HG02981 (cell line): ENCODE measurements at regions not wholly inside any gene's neighbourhood (a gene's known extent, or its start where the extent isn't known, plus 50 kb on each side); places are given as distances from the start of the nearest gene placed in this dataset.

Experiments
- ATAC-seq: cut with Tn5 transposase; IDR thresholded peaks from one replicate; pipeline ENCODE4 v1.9.1; 2021; ENCODE audit warnings: mild to moderate bottlenecking, moderate library complexity; ENCODE audit not compliant: unreplicated experiment

DNA sequence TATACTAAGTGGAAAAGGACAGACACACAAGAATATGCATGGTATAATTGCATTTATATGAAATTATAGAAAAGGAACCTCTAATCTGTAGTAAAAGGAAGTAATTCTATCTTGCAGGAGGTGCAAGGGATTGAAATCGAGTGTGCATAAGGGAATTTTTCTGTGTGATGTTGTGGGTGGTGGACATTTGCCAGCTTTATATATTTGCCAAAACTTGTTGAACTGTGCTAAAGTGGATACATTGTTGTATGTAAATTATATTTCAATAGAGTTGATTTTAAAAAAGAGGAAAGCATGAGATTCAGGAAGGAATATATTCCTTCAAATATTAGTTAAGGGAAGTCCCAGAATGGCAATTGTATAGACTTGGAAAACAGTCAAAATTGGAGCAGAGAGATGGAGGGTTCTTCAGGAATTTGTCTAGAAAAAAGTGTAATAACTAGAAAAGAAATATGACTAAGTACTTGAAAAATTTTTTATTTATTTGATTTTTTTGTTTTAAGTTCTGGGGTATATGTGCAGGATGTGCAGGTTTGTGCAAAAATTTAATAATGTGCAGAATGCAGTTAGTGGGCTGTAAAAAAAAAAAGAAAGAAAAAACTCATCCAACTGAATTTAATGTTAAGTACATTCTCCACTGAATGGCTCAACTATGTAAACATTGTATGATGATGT lies 96.1 kb downstream of the ARL4A start:
- no peak for ATAC-seq

DNA sequence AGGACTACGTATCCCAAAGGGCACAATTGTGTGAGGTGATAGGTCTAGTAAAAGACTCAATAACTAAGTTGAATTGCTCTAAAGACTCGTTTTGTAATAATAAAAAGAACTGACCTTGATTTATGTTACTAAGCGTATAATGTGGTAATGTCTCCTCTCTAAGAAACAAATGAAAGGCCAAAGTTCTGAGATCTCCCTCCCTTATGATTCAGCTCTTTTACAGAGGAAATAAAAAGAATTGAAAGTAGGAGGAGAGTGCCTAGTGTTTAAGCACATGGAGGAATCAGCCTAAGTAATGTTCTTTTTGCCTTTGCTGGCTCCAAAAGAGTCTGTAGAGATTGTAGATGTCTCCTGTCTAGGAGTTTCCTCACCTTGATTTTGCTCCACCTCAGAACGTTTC lies 98.0 kb downstream of the ARL4A start:
- no peak for ATAC-seq

DNA sequence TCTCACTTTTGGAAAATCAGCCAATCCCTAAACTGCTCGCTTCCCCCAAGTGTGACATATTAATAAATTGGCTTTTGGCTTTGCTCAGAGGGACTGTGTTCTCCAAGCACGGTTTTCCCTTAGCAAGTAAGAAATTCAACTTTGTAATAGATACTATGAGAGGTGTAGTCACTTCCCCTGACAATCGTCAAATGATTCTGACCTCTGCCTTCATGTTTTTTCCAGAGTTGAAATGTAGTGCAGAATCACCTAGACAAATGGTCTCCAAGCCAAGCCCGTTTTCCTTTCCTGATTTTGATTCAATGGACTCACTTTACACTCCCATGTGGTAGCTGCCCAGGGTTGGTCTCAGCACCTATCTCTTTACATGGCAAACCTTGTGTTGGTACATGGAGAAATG lies 99.1 kb downstream of the ARL4A start:
- no peak for ATAC-seq

DNA sequence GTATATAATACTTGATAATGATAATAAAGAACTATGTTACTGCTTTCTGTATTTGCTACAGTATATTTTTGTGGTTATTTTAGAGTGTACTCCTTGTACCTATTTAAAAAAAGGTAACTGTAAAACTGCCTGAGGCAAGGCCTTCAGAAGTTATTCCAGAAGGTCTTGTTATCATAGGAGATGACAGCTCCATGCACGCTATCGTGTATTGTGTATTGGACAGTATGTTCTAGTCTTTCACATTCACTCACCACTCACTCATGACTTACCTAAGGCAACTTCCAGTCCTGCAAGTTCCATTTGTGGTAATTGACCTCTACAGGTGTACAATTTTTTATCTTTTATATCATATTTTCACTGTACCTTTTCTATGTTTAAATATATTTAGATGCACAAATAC lies 100.7 kb downstream of the ARL4A start:
- ATAC-seq: no peak

DNA sequence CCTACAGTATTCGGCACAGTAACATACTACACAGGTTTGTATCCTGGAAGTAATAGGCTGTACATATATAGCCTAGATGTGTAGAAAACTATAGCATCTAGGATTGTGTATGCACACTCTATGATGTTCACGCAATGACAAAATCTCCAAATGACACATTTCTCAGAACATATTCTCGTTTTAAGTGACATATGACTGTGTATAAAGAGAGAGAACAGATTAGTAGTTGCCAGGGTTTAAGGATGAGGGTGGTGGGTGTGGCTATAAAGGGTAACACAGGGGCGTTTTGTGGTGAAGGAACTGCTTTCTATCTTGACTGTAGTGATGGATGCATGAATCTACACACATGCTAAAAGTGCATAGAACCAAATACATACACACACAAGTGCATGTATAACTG lies 101.2 kb downstream of the ARL4A start:
- no peak for ATAC-seq

DNA sequence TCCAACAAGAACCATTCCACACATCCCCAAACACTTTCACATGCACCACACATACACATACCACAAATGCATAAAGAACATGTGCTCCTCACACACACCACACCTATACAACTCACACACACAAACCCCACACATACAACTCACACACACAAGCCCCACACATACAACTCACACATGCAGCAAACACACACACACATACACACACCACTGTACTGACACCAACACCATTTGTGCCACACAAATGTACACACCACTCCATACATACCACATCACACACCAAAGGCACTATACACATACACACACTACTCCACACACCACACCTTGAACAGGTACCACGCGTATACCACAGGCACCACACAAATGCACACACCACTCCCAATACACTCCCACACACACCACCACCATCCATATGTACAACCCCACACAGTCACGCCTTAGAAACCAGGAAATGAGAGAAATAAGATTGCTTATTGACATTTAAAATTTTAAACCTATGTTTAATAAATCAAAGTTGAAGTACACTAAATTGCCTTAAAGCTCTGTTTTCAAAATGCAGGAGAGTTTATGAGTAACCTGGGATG lies 107.4 kb downstream of the ARL4A start:
- ATAC-seq: no peak

DNA sequence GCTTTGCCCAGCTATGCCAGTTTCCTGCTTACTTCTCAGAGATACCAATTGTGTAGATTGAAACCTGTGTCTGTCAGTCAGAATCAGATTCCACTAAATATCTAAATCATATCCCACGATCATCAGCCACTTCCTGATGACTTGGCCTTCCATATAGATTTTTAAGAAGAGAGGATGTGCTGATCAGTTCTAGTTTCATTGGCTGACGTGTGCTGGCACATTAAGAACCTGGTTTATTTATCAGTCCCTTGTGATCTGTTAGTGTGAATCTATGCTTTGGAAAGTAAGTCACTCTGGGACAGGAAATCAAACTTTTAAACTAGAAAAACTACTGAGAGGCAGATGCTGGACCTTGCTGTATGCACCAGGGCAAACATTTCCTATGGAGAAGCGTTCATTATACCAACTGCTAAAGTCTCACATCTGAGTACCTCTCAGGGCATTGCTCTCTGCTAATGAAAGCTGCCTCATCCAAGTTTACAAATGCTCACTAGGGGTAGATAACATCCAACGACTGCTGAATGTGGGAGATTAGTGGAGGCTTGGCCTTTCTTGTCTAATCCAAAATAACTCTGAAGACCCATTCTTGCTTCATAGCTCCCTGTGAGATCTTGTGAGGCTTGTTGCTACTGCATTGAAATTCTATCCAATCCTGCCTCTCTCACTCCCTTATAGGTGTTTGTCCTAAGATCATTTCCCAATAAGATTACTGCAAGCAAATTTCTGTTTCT lies 109.1 kb downstream of the ARL4A start:
- ATAC-seq: no peak

DNA sequence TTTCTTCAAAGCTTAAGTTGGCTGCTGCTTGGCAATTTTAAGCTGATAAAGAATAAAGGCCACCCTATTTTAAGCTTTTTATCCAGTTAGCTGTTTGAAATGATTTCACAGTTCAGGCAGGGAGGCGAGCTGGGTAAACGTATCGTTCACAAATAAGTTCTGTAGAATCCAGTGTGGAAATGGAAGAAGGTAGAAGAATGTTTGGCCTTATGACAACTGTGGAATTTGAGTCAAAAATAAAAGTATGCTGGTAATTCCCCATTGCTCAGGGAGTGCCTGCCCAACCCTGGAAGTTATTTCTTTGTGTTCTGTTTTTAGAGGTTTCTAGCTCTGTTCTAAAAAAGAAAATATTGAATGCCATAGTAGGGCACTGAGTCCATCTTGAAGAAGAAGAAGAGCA lies 113.1 kb downstream of the ARL4A start:
- ATAC-seq: no peak

DNA sequence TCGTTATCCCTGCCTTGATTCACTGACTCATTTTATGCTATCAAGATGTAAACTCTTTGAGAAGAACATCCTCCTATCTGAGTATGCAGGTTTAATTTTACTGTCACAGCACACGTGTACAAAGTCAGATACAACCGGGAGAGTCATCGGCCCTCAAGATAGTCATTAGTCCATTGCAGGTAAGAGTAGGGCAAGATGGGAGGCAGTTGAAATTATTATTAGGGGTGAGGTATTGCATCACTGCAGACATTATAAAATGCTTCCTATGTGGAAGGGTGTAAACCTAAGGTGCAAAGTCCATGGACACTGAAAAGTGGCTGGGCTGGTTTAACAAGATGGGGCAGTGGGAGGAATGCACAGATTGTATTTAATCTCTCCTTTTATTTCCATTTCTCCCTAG lies 113.7 kb downstream of the ARL4A start:
- no peak for ATAC-seq

DNA sequence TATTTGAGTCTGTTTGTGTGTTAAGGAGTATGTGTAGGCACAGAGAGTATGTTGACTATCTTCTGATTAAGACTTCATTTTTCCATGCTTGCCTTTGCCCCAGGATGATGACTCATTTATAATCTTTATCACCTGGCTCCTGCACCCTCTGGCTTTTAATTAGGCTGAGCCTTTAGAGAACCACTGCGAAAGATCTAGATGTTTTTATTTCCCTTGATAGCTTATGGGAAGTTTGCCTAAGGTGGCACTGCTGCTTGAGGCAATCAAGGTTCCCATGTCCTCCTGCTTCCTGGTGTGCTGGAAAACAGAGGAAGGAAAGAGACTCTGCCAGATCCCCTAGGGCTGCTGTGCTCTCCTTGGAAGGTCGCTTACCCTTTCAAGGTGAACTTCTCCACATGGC lies 114.6 kb downstream of the ARL4A start:
- ATAC-seq: no peak

DNA sequence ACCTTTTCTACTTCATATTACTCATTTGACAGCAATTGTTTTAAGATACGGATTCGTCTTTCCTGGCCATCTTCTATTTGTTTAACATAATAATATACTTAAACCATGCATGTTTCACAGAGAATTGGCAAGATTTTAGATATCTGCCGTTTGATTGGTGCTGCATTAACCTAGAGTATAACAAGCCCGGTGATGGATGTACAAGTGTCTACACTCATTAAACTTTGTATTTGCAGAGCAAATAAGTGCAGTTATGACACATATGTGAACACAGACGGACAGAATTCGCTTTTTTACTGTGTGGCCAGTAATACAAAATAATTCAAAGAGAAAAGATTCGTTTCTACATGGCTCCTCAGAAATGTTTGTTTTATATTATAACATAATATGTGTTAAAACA lies 116.1 kb downstream of the ARL4A start:
- ATAC-seq: no peak

DNA sequence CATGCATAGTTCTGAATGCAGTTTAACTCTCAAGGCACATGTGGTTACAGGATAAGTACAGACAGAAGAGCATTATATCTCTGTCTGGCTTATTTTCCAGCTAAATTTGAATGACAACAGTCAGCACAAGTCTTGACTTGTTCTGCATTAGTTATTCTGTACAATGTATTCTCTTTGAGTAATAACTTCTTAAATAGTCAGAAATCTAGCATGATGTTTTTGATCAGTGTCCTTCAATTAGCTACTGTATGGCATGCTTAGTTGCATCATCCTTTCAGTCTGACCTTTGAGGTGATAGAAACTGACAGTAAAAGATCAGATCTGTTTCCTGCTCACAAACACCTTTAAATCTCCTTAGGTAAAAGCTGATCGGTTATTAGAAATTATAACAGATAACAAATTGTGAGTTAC lies 118.1 kb downstream of the ARL4A start:
- no peak for ATAC-seq

DNA sequence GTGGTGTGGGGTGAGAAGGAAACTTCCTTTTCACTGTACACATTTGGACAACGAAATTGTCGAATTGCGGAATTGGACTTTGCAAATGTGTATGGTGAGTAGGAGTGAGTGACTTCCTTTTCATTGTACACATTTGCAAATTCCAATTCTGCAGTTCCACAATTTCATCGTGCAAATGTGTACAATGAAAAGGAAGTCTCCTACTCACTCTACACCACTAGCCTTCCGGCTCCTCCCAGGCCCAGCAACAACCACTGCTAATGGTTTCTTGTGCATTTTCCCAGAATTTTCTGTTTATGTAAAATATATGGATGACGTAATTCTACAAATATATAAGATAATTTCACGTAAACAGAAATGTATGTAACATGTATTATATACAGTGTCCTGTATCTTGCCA lies 118.5 kb downstream of the ARL4A start:
- no peak for ATAC-seq

DNA sequence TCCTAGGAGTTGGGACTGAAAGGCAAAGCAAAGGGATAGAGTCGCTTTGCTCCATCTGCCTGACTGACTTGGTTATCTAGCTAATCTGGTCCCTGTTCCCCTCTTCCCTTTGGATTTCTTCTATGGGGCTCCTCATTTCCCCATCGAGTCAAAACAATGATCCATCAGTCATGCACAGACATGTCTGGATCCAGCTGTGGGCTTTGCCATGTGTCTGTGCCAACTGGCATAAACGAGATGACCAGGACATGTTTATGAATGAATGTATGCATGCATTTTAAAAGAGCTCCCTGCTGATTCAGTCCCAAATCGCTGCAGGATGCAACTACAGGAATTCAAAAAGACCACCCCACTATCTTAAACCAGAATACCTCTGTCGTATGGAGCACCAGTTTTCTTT lies 122.0 kb downstream of the ARL4A start:
- ATAC-seq: no peak

DNA sequence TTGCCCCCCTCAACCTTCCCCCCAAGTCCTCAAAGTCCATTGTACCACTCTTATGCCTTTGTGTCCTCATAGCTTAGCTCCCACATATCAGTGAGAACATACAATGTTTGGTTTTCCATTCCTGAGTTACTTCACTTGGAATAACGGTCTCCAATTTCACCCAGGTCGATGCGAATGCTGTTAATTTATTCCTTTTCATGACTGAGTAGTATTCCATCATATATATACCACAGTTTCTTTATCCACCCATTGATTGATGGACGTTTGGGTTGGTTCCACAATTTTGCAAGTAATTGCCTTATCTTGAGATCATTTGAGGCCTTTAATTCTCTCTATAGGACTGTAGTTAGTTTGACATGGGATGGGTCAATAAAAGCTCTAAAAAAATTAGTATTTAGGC lies 124.7 kb downstream of the ARL4A start:
- no peak for ATAC-seq

DNA sequence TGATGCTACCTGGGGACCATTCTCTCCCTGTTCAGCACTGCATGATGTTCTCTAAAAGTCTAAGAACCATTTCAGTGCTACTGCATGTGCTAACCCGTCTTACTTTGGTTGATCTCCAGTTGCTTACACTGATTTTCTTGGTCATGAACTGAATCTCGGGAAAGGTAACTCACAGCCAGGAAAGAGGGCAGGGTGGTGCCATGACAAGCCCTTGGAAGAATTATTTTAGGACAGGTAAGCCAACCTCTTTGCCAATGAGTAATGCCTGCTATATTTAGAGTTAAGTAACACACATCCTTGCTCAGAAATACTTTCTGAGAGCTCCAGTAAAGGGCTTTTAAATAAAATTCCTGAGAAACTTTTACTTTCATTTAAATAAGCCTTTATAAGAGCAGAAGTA lies 126.7 kb downstream of the ARL4A start:
- ATAC-seq: no peak

DNA sequence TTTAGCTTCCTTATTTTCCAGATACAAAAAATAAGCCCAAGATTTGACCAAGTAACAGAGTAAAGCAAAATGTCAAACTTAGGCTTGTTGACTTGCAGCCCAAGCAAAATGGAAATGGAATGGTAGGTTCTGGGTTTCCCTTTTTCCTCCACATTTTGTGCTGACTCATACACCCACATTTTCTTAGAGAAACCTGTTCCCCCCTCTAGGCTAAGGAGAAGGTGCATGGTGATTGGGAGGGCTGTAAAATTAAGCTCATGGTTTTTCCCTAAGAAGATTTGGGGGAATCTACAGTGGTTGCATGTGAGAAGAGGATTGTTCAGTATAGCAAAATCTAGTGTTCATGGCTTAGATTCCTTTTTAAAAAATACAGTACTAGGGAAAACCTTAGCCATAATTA lies 127.4 kb downstream of the ARL4A start:
- ATAC-seq: no peak

DNA sequence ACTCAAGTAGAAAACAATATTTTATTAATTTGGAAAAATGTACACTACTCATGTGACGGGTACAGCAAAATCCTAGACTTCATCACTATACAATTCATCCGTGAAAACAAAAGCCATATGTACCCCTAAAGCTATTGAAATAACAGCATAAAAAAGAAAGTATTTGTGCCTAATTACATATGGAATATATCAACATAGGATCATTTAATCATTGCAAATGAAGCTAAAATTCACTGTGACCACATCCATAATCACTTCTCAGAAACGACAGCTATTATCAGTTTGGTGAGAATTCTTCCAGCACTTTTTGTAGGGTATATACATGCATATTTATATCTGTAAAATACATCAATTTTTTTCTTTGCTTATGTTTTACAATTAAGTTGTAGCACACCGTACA lies 128.0 kb downstream of the ARL4A start:
- ATAC-seq: no peak

DNA sequence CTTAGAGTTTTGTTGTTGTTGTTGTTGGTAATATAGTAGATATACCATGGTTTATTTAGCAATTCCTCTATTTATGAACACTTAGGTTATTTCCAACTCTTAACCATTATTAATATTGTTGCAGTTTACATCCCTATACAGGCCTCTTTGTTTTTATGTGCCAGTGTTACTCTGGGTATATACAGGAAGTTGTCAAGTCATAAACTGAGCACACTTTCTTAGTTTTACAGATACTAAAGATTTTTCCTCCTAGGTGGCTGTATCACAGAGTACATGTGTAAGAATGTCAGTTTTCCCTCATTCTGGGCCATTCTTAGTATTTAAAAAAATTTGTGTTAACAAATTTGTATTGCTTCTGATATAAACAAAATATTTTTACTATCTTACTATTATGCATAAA lies 128.4 kb downstream of the ARL4A start:
- ATAC-seq: no peak

DNA sequence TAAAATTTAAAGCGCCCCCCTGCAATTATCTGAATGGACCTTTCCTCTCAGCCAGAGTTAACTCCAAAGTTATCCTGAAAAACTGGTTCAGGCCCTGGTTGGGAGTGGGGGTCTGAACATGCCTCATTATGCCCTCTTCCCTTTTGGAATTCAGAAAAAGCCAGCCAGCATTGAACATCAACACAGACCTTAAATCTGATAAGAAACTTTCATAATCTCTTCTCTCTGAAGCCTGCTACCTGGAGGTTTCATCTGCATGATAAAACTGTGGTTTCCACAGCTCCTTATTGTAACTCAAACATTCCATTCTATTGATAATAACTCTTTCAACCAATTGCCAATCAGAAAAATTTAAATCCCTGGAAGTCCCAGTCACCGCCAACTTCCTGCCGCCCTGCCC lies 133.3 kb downstream of the ARL4A start:
- ATAC-seq: no peak

DNA sequence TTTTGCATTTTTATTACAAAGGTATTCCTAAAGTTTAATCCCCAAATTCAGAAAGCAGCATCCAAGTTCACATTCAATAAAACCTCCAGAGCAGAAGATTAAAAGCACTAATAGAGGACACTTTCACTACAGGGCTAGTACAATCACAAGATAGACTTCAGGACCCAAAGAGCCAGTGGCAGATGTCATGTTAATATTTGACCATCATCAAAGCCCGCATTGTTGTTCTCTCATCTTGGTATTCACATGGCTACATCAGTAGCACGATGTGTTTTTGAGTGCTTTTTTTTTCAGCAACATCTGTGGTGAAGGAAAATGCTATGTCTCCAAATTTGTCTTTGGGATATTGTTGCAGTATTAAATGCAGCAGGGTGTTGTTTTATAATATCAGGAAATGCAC lies 134.3 kb downstream of the ARL4A start:
- ATAC-seq: no peak

DNA sequence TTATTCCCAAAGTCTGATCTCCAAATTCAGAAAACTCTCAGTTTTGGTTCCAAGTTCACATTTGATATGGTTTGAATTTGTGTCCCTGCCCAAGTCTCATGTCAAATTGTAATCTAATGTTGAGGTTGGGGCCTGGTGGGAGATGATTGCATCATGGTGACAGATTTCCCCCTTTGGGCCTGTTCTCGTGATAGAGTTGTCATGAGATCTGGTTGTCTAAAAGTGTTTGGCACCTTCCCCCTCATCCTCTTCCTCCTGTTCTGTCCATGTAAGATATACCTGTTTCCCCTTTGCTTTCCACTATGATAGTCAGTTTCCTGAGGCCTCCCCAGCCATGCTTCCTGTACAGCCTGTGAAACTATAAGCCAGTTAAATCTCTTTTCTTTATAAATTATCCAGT lies 138.6 kb downstream of the ARL4A start:
- ATAC-seq: no peak
